HUDEP-2 (cell line): ENCODE measurements at regions not wholly inside any gene's neighbourhood (a gene's known extent, or its start where the extent isn't known, plus 50 kb on each side); places are given as distances from the start of the nearest gene placed in this dataset.

ENCODE experiments used
- DNase-seq, 76 experiments: peaks; one replicate each; lab custom pipeline; 2025; ENCODE audit not compliant: unreplicated experiment in 76 of 76; lab: John Stamatoyannopoulos, UW

DNA sequence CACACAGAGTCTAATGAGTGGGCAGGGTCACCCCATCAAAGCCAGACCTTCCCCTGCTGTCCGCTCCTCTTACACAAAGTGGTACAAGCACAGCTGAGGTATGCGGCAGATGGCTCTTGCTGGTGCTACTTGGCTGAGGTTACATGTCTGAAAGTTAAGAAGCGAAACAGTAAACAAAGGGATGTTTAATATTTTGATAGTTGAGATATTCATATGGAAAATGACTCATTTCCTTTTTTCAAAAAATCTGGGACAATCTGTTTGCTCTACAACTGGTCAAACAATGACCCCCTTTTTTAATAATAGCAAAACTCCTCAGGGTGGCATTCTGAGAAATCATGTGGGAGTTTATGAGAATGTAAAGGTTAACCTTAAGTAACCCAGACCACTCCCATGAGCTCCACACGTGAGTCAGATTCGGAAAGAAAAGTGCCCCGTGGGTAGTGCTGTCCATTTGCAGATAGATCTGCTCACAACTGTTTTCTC lies 245.3 kb downstream of the TBXT start:
- no peak for DNase-seq

DNA sequence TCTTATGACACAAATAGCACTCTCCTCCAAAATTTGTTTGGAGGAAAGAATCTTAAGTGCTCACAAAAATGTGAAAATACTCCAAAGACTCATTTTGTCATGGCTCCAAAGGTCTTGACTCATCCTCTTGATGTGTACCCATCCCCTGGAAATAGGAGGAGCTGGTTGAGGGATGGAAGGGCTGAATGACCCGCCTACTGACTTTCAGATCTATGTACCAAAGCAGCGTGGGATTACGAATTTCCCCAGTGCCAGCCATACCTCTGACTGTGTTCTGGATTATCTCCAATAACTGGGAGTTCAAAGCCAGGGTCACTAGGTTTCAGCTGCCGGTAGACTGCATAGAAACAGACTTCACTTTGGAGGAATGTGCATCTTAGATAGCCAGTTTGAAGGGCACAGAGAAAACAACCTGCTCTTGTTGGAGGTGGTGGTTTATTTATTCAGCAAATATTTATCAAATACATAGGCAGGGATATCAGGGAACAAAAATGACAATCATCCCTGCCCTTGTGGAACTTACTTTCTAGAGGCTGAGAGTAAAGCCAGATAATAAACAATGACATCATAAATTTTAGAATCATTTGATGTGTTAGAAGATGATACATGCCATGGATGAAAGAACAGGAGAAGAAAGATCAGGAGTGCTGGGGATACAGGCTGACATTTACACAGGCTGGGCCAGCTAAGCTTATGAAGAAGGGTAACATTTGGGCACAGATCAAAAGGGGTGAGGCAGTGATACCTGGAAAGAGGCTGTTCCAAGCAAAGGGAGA lies 246.6 kb downstream of the TBXT start:
- DNase-seq, result no peak

DNA sequence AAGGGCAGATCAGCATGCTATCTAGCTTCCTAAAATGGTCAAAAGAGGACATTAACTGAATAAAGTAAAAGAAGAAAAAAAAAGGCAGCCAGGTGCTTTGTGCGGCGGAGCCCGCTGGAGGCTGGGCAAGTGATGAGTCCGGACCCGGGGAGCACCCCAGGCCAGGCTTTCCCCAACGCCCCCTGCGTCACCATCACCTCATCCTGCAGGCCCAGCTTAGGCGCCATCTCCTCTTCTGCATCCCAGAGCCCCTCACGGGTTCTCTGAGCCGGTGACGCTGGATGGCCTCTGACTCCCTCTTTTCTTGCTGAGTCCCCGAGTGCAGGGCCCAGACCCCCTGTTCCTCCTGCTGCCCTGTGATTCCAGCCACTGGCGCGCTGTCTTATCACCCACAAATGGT lies 250.1 kb downstream of the TBXT start:
- no peak for DNase-seq

DNA sequence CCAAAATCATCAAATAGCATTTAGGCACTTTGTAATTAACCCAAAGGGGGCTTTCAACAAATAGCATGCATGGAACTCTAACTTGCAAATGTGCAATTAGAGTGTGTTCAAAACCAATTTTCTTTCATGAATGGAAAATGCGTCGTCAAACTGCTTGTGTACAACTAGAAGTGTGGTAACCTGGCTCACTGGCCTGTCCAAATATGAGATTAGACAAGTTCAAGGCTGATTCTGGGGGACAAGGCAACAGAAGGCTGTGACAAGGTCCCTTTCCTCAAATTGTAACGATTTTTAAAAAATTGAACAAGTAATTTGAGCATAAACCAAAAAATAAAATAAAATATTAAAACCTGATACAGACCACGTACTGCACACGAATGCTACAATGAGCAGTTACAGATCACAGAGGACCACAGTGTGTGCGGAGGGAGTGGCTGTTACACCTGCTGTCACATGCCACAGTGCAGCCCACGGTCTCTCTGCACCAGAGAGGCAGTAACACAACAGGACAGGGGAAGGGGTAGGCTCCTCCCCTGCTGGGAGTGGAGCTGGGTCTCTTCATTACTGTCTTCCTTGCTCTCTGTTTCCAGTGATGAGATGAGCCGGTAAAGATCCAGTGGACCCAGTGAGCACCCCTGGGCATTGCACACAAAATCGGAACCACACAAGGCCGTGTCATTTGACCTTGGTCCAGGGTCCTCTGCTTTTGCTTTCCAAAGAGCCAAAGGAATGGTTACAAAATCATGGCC lies 252.2 kb upstream of the PDE10A start:
- no peak for DNase-seq

DNA sequence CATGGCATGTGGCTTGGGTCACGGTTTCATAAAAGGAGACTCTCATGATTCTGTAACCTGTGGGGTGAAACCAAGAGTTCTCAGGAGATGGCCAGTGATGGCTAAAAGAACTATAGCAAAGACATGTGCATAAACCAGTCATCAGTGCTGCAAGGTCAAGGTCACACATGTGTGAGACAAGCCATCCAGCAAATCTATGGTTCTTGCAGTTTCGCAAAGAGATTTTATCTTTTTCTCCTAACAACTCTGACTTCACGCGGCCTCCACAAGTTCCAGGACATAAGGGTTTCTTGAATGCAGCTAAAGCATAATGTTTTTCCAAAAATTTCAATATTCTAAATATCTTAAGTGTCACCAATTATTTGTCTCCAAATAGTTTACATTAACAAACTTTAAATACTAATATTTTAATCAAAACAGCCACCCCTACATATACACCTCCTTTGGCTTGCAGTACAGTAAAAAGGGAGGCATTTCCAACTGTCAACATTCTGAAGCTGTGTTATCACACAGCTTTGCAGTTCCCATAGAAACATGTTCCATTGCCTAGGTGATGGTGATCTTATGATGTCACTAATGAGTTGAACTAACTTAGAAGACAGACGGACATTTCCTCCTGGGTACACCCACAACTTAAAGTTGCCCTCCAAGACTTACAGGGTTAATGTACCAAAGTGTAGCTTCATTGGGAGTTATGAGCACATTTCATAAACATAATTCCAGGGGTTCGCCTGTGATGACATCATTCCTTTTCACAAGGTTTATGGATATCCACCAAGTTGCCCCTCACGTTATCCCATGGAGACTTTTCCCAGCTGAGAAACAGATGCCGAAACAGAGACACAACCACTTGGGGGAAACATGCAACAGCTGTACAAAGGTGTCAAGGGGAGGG lies 250.9 kb upstream of the PDE10A start:
- no peak for DNase-seq

DNA sequence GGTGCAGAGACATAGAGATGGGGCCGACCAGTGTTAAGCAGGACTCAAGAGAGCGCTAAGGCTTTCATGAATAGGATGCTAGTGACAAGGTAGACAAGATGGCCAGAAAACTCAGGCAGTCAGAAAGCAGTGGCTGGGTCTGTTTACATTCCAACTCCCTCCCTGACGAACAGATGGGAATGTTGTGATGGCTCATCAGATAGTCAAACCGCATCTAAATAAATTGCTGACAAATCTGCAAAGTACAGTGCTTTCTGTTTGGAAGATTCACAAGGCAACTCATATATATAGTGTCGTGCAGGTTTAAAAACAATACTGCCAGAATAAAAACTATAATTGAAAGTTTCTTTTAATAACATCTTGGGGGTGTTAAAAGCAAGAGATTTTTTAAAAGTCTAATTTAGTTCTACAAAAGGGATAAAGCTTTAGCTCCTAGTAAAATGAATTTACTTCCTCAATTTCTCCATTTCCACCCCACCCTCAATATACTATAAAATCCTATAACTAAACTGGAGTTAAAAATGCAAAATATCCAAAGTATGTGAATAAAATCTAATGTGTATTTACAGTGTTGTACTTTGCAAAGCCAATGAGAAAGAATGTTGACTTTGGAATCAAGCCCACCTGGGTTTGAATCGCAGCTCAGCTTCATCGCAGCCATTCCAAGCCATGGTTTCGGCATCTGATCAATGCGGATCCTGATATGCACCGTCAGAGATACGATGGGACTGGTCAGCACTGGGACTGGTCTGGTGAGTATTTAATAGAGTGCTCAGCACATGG lies 247.3 kb upstream of the PDE10A start:
- no peak for DNase-seq

DNA sequence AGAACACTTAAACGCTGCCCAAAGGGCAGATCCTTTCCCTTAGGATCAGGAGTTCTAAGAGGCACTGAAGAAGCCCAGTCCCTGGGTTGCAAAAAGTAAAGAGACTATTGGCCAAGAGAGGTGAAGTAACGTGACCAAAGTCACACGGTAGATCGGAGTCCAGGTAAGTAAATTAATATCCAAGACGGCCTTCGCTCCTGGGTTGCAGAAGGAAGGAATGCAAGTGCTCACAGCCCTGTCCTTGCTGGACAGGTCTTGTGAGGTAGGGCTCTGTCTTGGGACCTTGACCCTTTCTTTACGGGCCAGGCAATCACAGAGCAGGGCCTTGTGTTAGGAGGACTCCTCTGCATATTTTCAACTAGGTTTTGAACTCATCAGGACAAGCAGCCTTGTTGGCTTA lies 243.7 kb upstream of the PDE10A start:
- no peak for DNase-seq

DNA sequence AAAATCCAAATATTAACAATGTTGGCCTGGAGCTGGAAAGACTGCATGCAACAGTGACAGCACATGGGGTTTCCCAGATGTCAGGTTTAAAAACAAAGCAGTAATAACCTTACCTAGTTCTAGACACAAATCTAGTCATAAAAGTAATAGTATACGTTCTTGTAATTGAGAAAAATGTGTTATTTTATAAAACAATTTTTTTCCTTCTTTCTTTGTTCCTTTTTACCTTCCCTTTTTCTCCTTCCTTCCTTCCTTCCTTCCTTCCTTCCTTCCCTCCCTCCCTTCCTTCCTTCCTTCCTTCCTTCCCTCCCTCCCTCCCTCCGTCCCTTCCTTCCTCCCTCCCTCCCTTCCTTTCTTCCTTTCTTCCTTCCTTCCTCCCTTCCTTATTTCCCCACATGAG lies 242.7 kb upstream of the PDE10A start:
- no peak for DNase-seq

DNA sequence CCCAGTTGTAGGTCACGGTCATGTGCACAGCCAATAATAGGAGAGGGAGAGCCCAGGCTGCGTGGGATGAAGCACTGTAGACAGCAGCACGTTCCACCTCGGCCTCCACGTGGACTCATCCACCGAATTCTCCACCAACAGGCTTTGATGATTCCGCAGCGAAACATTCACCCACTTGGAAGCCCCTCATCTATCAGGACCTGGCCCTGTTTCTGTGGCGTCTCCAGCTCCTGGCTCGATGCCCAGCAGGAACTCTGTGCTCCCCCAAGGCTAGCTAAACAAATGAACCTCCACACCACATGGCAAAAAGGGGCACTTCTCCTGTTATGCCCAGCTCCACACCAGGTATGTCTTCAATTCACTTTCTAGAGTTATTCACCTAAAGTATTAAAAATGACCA lies 237.9 kb upstream of the PDE10A start:
- DNase-seq, result no peak

DNA sequence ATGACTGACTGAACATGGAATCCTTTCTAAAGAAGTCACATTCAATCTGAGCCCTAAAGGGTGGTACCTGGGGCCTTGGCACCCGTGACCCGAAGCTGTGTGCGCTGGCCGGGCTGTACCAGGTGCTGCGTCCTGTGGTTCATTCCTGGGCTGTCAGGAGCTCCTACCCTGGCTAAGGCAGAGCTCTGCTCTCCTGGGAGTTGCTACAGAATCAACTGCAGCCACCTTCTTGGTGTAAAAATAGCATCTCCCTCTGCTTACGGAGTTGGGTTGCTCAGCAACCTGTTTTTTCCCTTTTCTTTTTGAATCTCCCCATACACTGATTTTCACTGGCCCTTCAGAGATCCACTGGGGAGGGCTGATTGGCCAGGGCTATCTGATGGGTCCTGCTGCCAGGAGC lies 236.6 kb upstream of the PDE10A start:
- DNase-seq, result no peak

DNA sequence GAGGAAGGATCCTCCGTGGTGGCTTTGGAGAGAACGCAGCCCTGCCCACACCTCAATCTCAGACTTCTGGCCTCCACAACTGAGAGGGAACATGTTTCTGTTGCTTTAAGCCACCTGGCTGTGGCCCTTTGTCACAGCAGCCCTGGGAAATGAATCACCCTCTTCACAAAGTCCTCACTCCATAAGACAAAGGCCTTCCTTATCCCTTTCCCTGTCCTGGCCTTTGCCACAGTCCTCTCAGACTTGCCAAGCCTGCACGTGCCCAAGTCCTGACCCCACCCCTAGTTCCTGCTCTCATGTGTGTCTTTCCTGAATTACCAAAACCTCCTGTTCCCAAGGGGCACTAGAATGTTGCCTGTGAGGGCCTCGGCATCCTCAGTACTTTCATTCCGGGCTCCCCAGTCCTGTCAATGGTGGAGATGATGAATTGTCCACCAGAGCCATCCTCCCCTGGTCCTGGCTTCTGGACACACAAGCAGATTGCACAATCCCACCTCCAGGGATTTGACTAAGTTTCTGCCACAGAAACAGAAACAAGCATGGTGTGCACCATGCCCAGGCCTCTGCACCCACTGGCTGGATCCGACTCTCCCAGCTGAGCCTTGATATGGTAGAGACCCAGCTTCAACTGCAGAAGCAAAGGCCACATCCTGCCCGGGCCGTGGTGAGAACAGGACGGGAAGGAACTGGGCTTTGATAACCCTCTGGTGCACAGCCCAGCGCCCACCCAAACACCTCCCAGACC lies 232.6 kb upstream of the PDE10A start:
- no peak for DNase-seq

DNA sequence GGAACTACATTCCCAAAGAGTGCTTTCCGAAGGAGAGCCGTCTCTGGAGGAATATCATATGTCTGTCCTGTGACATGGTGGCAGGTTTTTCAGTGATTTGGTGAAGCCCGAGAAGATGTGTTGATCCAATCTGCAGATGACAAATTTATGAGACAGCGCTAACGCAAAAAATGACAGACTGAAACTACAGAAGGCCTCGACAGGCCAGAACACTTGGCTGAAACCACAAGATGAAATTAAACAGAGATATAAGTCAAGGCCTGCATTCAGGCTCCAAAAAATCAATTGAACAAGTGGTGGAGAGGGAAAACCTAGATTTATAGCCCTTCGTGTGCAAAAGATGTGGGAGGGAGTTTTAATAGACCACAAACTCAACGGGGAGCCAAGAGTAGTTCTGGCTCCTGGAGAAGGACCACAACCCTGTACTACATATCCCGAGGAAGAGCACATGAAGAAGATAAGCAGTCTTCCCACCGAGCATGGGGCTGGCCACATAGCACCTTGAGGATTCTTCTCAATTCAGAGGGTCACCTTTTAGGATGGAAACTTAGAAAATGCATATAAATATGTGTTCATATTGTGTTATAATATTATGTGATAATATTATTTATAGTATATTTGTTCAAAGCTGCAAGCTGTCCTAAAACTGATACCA lies 231.3 kb upstream of the PDE10A start:
- DNase-seq, result no peak

DNA sequence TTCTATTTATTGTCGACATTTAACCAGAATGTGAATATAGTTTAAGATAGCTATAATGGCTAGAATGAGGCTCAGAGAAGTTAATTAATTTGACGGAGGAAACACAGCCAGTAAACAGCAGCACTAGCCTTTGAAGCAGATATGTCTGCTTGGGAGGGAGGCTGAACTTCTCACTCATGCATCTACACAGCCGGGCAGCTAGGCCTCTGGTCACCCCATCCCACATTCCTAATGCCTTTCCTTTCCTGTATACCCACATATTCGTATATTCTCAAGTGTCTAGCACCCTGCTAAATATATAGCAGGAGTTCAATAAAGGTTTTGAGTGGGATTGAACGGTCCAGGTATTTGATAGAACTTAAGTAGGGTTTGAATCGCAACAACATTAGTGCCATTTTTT lies 230.4 kb upstream of the PDE10A start:
- no peak for DNase-seq

DNA sequence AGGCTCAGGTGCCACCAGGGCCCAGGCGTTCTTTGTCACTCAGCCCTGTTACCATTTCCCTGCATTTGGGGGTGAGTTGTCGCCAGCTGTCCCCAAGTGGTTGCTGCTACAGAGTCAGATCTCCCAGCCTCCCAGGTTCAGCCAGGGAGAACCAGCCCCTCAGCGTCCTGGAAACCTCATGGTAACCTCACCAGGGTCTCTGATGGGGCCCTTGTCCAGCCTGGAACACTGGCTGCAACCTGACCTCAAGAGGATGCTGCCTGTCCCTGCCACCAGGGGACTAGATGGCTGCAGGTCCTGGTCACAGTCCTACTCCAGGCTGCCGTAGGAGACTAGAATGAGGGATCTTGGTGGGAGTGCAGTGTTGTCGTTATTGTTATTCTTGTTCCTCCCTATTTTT lies 228.3 kb upstream of the PDE10A start:
- DNase-seq, result no peak

DNA sequence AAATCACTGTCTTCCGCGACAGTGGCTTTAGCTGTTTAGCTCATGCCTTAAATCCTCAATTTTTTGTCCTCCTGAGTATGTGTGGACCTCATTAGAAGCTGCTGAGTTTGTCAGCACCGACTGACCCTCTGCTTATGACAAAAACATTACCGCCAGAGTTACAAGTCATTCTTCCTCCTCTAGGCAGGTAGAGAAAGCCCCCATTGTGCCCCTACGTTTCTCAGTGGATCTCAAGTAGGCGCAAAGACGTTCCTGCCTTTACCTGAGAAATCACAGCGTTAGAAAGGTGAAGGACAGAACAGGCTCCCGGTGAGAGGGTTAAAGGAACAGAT lies 227.3 kb upstream of the PDE10A start:
- DNase-seq, result no peak

DNA sequence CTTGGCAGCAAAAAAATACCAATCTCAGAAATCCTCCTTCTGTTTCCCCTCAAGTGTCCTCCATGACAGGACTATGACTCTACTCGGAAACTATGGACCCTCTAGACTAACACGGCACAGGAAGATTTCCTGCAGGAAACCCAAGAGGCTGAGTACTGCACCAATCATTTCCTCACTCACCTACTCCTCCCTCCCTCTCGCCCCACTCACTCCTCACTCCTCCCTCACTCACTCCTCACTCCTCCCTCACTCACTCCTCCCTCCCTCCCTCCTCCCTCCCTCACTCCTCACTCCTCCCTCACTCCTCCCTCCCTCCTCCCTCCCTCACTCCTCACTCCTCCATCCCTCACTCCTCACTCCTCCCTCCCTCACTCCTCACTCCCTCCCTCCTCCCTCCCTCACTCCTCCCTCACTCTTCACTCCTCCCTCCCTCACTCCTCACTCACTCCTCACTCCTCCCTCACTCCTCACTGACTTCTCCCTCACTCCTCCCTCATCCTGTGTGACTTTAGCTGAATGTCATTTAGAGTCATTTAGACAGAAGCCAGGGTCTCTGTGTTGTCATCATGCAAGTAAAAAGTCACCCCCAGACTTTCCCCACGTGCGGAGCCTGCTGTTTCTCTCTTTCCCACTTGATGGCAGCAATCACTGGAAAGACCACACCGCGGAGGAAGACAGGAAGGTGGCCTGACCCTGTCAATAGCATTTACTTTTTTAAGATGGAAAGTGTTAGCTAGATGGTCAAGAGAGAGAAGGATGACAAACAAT lies 226.8 kb upstream of the PDE10A start:
- DNase-seq, result peak in 3 of 76 experiments; percentile 3 to 11 (median 10)

DNA sequence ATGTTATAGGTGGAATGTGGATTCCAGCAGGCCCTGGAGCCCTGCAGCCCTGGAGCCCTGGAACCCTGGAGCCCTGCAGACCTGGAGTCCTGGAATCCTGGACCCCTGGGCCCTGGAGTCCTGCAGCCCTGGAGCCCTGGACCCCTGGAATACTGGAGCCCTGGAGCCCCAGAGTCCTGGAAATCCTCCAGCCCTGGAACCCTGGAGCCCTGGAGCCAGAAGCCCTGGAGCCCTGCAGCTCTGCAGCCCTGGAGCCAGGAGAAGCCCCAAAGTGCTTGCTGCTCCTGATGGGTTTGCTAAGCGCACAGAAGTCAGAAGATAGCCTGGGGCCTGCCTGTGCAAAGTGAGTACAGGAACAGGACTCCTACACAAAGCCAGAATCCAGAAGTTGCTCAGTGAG lies 223.1 kb upstream of the PDE10A start:
- no peak for DNase-seq
